ENCODE measurements at regions not wholly inside any gene's neighbourhood (a gene's known extent, or its start where the extent isn't known, plus 50 kb on each side); places are given as distances from the start of the nearest gene placed in this dataset.
"Not testable (repeated sequence)": the region's sequence is repeated elsewhere in the genome, so short reads cannot be mapped to it uniquely, and the experiment has no call there.

GRCh38 chr14:106341161-106341560 is 814.8 kb downstream of the TMEM121 start:
- not testable (repeated sequence) for TF ChIP-seq CTCF (IDR thresholded peaks at IDR 0.05; ENCODE audit: low read depth, low read length, missing input control); REST (IDR thresholded peaks at IDR 0.05); ZBTB33 (IDR thresholded peaks at IDR 0.05); MAX (IDR thresholded peaks at IDR 0.05); HNF4G (IDR thresholded peaks at IDR 0.05); TAF1 (conservative IDR thresholded peaks at IDR 0.05); GABPA (IDR thresholded peaks at IDR 0.05 in 1 of 2, conservative IDR thresholded peaks at IDR 0.05 in 1 of 2); JUND (IDR thresholded peaks at IDR 0.05); EGR1 (IDR thresholded peaks at IDR 0.05; ENCODE audit: low read depth in 2 of 2); SP1 (IDR thresholded peaks at IDR 0.05)
